DND-41 (cell line): ENCODE measurements at regions not wholly inside any gene's neighbourhood (a gene's known extent, or its start where the extent isn't known, plus 50 kb on each side); places are given as distances from the start of the nearest gene placed in this dataset.

ENCODE experiments used
- CTCF ChIP-seq: IDR thresholded peaks from 2 replicates; pipeline ENCODE4 v1.5.1; 2012; ENCODE audit warnings: borderline replicate concordance, low read length, moderate library complexity, mild to moderate bottlenecking; ENCODE audit not compliant: poor library complexity, severe bottlenecking; ENCODE audit errors: extremely low read depth
- EZH2 ChIP-seq: IDR thresholded peaks from 3 replicates; pipeline ENCODE4 v1.6.1; 2012; ENCODE audit warnings: borderline replicate concordance, low read depth, mild to moderate bottlenecking, moderate library complexity, low read length, inconsistent platforms; ENCODE audit not compliant: severe bottlenecking

GRCh38 chrX:54633641-54634040 lies 103.6 kb downstream of the GNL3L start:
- TF ChIP-seq CTCF (no peak), EZH2 (no peak)
